Upper lobe of left lung (tissue), 4 donors: ENCODE measurements at regions not wholly inside any gene's neighbourhood (a gene's known extent, or its start where the extent isn't known, plus 50 kb on each side); places are given as distances from the start of the nearest gene placed in this dataset.

ENCODE experiments used
- EP300 ChIP-seq, 4 donors: sonication (generic); formaldehyde crosslinking; IDR thresholded peaks; one replicate each; pipeline ENCODE4 v1.5.1; 2017; ENCODE audit warnings: antibody characterized with exemption in 4 of 4, control low read depth in 2 of 4
- POLR2A ChIP-seq, 4 donors: fragments of 450-650 bp; IDR thresholded peaks; one replicate each; pipeline ENCODE4 v1.5.1; 2016 to 2017; ENCODE audit warnings: antibody characterized with exemption in 4 of 4, mild to moderate bottlenecking in 2 of 4
- POLR2AphosphoS5 ChIP-seq, 2 donors: sonication (generic); formaldehyde crosslinking; IDR thresholded peaks; one replicate each; pipeline ENCODE4 v1.5.1; 2017; ENCODE audit warnings: antibody characterized with exemption in 2 of 2
- TF ChIP-seq, protein P1 (sequence below), 6 experiments: fragments of 450-650 bp in 4 of 6; fragments of 200-600 bp in 2 of 6; sonication (generic) in 2 of 6; IDR thresholded peaks; one replicate each; pipeline ENCODE4 v1.5.1; 2016 to 2019; ENCODE audit warnings: antibody characterized with exemption in 6 of 6

DNA sequence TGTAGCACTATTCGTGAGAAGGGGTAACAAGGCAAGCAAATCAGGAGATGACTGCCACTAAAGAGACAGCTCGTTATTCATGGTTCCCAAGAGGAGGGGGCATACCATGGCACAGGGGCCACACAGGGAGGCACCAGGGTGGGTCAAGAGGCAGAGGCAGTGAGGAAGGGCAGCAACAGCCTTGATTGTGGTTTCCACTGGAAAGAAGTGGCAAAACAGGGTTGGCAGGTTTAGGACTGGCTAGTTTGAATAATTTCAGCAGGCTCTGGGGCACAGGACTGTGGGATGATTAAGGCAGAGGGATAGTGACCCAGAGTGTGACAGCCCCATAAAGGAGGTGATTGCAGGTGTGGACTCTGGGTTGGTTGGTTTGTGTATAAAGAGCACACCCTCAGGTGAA is 188.9 kb downstream of the CBLN1 start:
- TF ChIP-seq, protein P1, sequence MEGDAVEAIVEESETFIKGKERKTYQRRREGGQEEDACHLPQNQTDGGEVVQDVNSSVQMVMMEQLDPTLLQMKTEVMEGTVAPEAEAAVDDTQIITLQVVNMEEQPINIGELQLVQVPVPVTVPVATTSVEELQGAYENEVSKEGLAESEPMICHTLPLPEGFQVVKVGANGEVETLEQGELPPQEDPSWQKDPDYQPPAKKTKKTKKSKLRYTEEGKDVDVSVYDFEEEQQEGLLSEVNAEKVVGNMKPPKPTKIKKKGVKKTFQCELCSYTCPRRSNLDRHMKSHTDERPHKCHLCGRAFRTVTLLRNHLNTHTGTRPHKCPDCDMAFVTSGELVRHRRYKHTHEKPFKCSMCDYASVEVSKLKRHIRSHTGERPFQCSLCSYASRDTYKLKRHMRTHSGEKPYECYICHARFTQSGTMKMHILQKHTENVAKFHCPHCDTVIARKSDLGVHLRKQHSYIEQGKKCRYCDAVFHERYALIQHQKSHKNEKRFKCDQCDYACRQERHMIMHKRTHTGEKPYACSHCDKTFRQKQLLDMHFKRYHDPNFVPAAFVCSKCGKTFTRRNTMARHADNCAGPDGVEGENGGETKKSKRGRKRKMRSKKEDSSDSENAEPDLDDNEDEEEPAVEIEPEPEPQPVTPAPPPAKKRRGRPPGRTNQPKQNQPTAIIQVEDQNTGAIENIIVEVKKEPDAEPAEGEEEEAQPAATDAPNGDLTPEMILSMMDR (IDR thresholded peaks at IDR 0.05): no peak
- no peak for TF ChIP-seq POLR2AphosphoS5 (IDR thresholded peaks at IDR 0.05)
- no peak for TF ChIP-seq EP300 (IDR thresholded peaks at IDR 0.05)
- no peak for TF ChIP-seq POLR2A (IDR thresholded peaks at IDR 0.05)
